UCSD-AML1 (cell line): ENCODE measurements at regions not wholly inside any gene's neighbourhood (a gene's known extent, or its start where the extent isn't known, plus 50 kb on each side); places are given as distances from the start of the nearest gene placed in this dataset.
"Not testable (repeated sequence)": the region's sequence is repeated elsewhere in the genome, so short reads cannot be mapped to it uniquely, and the experiment has no call there.

Experiments
- DNase-seq: peaks from one replicate; lab custom pipeline; 2025; ENCODE audit not compliant: unreplicated experiment; lab: John Stamatoyannopoulos, UW

- no peak for DNase-seq
Observed at GRCh38 chr20:53891306-53891894, 179.0 kb downstream of the BCAS1 start.

DNA sequence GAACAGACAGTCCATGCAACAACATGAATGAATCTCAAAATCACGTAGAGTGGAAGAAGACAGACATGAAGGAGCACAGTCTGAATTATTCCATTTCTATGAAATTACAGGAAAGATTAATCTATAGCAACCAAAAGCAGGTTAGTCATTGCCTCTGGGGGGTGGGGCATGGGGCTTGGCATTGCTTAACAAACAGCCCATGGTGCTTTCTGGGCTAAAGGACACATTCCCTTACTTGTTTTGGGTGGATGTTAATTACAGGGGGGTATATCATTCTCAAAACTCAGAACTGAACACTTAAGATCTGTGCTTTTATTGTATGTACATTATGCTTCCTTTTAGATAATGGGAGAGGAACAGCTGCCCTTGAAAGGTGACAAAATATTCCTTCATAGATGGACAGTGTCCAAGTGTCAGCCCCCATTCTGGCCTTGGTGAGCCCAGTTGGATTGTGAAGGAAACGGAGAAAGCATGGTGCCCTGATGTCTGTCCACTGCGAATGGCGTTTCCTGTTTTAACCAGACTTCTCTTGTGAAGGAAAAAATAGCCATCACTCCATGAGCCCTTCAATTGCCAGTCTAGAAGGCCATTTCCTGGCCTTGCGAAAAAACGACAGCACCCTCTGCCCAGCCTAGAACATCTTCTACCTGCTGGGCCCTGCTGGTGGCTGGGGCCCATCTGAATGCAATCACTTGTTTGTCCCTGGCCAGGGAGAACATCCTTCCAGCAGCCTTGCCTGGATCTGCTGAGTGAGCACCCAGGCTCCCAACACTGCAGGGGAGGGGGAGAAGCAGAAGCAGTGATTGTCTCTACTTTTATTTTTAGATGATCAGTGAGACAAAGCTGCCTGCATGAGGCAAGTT, 179.7 kb downstream of the BCAS1 start:
- no peak for DNase-seq

DNA sequence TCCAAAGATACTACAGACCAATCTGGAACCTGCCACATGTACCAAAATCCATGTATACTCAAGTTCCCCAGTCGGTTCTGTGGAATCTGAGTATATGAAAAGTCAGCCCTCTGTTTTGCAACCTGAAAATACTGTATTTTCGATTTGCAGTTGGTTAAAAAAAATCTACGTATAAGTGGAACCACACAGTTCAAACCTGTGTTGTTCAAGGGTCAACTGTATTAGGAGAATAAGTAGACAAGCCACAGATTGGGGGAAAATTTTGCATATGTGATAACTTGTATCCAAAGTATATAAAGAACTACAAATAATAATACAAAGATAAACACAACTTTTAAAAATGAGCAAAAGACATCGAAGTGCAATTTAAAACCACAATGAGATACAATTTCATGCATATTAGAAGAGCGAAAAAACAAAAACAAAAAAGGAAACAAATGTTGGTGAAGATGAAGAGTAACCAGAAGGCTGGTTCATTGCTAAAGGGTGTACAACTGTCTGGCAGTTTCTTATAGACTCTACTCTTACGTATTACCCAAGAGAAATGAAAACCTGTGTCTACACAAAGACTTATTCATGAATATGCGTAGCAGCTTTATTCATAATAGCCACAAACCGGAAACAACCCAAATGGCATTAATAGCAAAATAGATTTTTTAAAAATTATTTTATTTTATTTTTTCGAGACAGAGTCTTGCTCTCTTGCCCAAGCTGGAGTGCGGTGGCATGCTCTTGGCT, 180.8 kb downstream of the BCAS1 start:
- DNase-seq = no peak

DNA sequence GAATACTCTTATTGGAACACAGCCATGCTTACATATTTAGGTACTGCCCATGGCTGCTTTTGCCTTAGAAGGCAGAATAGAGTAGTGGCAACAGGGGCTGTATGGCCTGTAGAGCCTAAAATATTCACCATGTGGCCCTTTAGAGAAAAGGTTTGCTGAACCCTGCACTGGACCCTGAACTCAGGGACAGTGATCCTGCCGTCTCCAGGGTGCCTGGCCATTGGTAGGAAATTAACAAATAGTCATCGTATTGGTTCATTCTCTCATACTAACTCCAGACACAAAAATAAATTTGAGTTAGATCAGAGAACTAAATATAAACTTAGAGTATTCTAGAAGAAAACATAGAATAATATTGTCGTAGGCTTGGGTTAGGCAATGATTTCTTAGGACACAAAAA, 181.4 kb downstream of the BCAS1 start:
- no peak for DNase-seq

GRCh38 chr20:53888510-53888909, 181.9 kb downstream of the BCAS1 start:
- DNase-seq = no peak

GRCh38 chr20:53887973-53888372, 182.4 kb downstream of the BCAS1 start:
- no peak for DNase-seq

DNA sequence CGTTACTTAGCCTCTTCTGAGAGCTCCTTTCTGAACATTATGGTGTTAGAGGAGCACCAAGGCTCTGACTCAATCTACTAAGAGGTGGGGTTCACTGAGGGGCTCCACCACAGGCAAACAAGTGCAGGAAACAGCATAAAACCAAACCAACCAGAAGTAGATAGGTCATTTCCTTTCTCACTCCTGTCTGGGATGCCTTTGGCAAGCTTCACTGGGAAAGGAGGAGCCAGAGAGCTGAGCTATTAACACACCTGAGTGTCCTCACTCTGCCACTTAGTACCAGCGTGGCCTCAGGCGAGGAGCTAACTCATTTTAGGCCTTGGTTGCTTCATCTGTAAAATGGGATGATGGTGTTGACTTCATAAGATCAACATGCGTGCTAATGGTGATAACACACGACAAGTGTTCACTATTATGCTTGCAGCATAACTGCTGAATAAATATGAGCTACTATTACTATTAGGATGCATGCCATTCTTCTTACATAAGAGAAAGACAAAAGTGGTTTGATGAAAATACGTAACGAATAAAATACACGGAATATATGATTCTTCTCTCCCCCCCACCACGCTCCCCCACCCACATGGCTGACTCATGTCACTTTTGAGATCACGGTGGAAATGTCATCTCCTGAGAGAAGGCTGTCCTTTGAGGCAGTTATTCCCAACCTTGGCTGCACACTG, 185.4 kb downstream of the BCAS1 start:
- DNase-seq = no peak

- no peak for DNase-seq
Observed at GRCh38 chr20:53883098-53883911, 187.1 kb downstream of the BCAS1 start.

DNA sequence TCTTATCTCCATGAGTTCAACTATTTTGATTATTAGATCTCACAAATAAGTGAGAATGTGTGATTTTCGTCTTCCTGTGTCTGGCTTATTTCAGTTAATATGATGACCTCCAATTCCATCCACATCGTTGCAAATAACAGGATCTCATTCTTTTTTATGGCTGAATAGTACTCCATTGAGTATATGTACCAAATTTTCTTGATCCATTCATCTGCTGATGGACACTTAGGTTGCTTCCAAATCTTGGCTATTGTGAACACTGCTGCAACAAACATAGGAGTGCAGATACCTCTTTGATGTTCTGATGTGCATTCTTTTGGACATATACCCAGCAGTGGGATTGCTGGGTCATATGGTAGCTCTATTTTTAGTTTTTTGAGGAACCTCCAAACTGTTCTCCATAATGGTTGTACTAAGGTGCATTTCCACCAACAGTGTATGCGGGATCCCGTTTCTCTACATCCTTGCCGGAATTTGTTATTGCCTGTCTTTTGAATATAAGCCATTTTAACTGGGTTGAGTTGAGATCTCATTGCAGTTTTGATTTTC, 187.9 kb downstream of the BCAS1 start:
- not testable (repeated sequence) for DNase-seq

DNA sequence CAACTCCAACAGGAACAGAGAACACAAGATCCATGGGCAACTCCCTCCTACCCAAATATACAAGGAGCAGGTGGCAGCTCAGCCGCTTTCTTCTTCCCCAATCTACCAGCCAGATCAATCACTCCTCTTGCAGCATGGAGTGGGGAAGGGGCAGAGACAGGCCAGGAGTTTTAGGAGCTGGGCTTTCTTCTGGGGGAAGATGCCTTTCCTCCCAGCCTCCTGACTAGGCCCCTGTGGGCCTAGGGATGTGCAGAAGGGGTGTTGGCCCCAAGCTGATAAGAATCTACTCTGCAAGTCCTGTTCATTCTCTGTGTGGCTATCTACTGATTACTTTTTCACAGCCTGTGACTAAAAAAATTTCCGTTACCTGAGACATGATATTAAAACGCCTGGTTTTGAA, 189.0 kb downstream of the BCAS1 start:
- DNase-seq = no peak

DNA sequence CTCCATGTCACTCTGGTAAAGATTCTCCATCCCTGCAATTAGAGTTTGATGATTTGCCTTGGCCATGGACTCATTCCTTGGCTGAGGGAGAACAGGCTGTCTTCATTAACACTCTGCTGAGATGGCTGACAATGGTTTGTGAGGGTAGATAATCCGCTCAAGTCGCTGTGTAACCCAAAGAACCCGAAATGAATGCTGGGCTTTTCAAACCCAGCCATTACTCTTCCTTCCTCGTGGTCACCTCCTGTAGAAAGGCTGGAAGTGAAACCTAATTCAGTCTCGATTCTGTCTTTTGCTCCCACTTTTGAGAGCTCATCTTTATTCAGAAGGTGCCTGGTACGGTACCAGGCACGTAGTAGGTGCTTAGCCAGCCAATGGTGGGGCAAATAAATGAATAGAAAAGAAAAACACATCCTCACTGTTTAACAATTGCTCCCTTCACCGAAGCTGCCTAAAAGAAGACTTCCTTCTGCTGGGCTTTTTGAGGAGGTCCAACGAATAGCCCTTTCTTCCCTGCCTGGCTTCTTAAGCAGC, 190.2 kb downstream of the BCAS1 start:
- DNase-seq = no peak

DNA sequence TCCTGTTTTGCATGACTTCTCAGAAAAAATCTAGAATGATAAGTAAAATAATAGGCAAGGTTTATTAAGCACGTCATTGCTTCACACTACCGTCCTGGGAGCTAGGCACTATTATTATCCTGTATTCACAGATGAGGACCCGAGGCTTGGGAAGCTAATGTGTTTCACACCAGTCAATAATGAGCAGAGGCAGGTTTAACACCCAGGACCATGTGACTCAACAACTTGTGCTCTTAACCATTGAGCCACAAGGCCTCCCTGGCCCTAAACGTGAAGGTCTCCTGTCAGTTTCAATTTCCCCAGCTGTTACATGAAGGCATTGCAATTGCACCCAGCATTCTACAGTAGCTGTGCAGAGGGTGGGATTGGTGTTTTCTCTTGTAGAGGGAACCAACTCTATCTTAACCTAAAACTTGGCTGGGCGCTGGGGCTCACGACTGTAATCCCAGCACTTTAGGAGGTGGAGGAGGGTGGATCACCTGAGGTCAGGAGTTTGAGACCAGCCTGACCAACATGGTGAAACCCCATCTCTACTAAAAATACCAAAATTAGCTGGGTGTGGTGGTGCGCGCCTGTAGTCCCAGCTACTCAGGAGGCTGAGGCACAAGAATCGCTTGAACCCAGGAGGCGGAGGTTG, 191.2 kb downstream of the BCAS1 start:
- DNase-seq = no peak

- DNase-seq = no peak
Observed at GRCh38 chr20:53878262-53879047, 191.9 kb downstream of the BCAS1 start.

DNA sequence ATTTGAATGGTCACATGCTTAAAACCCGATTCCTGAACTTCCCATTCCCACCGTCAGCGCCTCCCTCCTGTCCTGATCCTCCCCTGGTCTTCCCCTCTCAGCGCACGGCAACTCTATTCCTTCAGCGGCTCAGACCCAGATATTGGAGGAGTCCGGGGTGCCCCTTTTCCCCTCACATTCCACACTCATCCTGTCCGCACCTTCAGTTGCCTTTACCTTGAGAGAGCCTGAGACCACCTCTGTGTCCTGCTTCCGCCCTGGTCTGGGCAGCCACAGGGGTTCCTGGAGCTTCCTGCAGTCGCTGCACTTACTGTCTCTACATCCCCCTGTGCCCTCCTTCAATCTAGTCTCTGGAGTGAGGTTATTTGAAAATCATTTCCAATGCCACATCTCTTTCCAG, 193.4 kb downstream of the BCAS1 start:
- DNase-seq = no peak

- DNase-seq = no peak
Observed at GRCh38 chr20:53876470-53876869, 193.9 kb downstream of the BCAS1 start.

DNA sequence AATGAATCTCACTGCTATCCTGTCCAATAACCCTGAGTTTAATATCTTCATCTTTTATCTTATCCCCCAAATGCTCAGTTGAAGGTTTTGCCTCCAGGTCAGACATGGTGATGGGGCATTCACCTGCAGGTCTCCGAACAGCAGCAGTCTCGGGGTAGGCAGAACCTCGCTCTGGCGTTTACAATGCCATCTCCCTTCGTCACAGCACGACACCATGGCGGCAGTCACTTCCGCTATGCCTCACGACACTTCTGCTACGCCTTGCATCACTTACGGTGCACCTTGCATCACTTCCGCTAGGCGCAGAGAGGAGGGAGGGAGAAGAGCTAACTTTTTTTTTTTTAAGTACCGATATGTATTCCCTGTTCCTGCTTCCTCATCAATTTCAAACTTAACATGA, 194.9 kb downstream of the BCAS1 start:
- no peak for DNase-seq

DNA sequence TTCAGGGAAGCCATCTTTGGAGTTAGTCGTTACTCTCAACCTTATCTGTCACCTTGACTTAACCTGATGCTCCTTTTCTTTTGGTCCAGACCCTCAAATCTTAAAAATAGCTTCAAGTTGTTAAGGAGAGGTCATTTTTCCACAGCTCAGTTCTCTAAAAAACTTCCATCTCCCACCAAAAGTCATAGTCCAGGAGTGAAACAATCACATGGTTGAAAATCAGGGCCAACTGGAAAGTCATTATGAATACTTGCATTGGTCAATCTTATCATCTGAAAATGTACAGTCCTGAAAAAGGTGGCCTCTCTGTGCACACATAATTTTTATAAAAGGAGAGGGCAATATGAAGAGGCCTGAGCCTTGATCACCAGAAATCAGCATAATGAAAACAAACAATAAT, 195.7 kb downstream of the BCAS1 start:
- DNase-seq = no peak

- no peak for DNase-seq
Observed at GRCh38 chr20:53874104-53874503, 196.3 kb downstream of the BCAS1 start.

GRCh38 chr20:53873230-53873604, 197.2 kb downstream of the BCAS1 start:
- no peak for DNase-seq
